ENCODE measurements at regions not wholly inside any gene's neighbourhood (a gene's known extent, or its start where the extent isn't known, plus 50 kb on each side); places are given as distances from the start of the nearest gene placed in this dataset.

- no peak overlapping the region for H3K27ac ChIP-seq (ENCODE audit: low read depth, low read length, poor library complexity, severe bottlenecking)
- H3K36me3 ChIP-seq (ENCODE audit: insufficient read depth, low read length, poor library complexity, severe bottlenecking): no peaks in the 10 kb centered on the region
- no peaks in the 10 kb centered on the region for H3K27me3 ChIP-seq (replicated peaks; ENCODE audit: insufficient read depth, low read depth, low read length, poor library complexity)
- no peak for DNase-seq (ENCODE audit: low spot score)
- intact Hi-C loops (cut with micrococcal nuclease; ENCODE audit: unreplicated experiment): no loop called here
- no peaks in the 10 kb centered on the region for H3K4me1 ChIP-seq (ENCODE audit: insufficient read depth, low read length, poor library complexity, severe bottlenecking)
- H3K9me3 ChIP-seq (ENCODE audit: low read depth, low read length, poor library complexity, severe bottlenecking): peaks cover 4% of the 10 kb centered on the region
- CTCF ChIA-PET: no interaction called here
- H3K4me3 ChIP-seq (ENCODE audit: low read depth, low read length, poor library complexity, severe bottlenecking): no peak overlapping the region
- TF ChIP-seq, protein P1, sequence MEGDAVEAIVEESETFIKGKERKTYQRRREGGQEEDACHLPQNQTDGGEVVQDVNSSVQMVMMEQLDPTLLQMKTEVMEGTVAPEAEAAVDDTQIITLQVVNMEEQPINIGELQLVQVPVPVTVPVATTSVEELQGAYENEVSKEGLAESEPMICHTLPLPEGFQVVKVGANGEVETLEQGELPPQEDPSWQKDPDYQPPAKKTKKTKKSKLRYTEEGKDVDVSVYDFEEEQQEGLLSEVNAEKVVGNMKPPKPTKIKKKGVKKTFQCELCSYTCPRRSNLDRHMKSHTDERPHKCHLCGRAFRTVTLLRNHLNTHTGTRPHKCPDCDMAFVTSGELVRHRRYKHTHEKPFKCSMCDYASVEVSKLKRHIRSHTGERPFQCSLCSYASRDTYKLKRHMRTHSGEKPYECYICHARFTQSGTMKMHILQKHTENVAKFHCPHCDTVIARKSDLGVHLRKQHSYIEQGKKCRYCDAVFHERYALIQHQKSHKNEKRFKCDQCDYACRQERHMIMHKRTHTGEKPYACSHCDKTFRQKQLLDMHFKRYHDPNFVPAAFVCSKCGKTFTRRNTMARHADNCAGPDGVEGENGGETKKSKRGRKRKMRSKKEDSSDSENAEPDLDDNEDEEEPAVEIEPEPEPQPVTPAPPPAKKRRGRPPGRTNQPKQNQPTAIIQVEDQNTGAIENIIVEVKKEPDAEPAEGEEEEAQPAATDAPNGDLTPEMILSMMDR (conservative IDR thresholded peaks at IDR 0.05; ENCODE audit: low read depth, low read length): no peak
- TF ChIP-seq EZH2 (IDR thresholded peaks at IDR 0.05; ENCODE audit: borderline replicate concordance, low read depth, low read length, poor library complexity, severe bottlenecking): no peak
- POLR2A ChIA-PET (ENCODE audit: low non-redundant PET): no interaction called here
- no TSS peak for BruUV-seq (replicated peaks)
Observed at GRCh38 chr11:25655636-25656035, 676.3 kb upstream of the ANO3 start.

- CTCF ChIA-PET: no interaction called here
Observed at GRCh38 chr11:25658916-25659315, 673.0 kb upstream of the ANO3 start.

GRCh38 chr11:25659706-25660105 is 672.2 kb upstream of the ANO3 start:
- no TSS peak for BruUV-seq (replicated peaks)
- no peak for DNase-seq (ENCODE audit: low spot score)
- intact Hi-C loops (cut with micrococcal nuclease; ENCODE audit: unreplicated experiment): no loop called here
- Histone ChIP-seq H3K9me3 (ENCODE audit: low read depth, low read length, poor library complexity, severe bottlenecking) (peaks cover 4% of the 10 kb centered on the region), H3K4me1 (ENCODE audit: insufficient read depth, low read length, poor library complexity, severe bottlenecking) (no peaks in the 10 kb centered on the region), H3K27ac (ENCODE audit: low read depth, low read length, poor library complexity, severe bottlenecking) (no peak overlapping the region), H3K27me3 (replicated peaks; ENCODE audit: insufficient read depth, low read depth, low read length, poor library complexity) (no peaks in the 10 kb centered on the region), H3K4me3 (ENCODE audit: low read depth, low read length, poor library complexity, severe bottlenecking) (no peak overlapping the region), H3K36me3 (ENCODE audit: insufficient read depth, low read length, poor library complexity, severe bottlenecking) (no peaks in the 10 kb centered on the region)
- TF ChIP-seq, protein P1 (conservative IDR thresholded peaks at IDR 0.05; ENCODE audit: low read depth, low read length): no peak
- TF ChIP-seq EZH2 (IDR thresholded peaks at IDR 0.05; ENCODE audit: borderline replicate concordance, low read depth, low read length, poor library complexity, severe bottlenecking): no peak
- ChIA-PET POLR2A (ENCODE audit: low non-redundant PET) (no interaction called here), CTCF (no interaction called here)

More at GRCh38 chr11:25658916-25659315, 673.0 kb upstream of the ANO3 start:
- intact Hi-C loops (cut with micrococcal nuclease; ENCODE audit: unreplicated experiment): no loop called here
- Histone ChIP-seq H3K27ac (ENCODE audit: low read depth, low read length, poor library complexity, severe bottlenecking) (no peak overlapping the region), H3K36me3 (ENCODE audit: insufficient read depth, low read length, poor library complexity, severe bottlenecking) (no peaks in the 10 kb centered on the region), H3K27me3 (replicated peaks; ENCODE audit: insufficient read depth, low read depth, low read length, poor library complexity) (no peaks in the 10 kb centered on the region), H3K4me1 (ENCODE audit: insufficient read depth, low read length, poor library complexity, severe bottlenecking) (no peaks in the 10 kb centered on the region), H3K9me3 (ENCODE audit: low read depth, low read length, poor library complexity, severe bottlenecking) (peaks cover 4% of the 10 kb centered on the region), H3K4me3 (ENCODE audit: low read depth, low read length, poor library complexity, severe bottlenecking) (no peak overlapping the region)
- TF ChIP-seq, protein P1 (conservative IDR thresholded peaks at IDR 0.05; ENCODE audit: low read depth, low read length): no peak
- POLR2A ChIA-PET (ENCODE audit: low non-redundant PET): no interaction called here
- no TSS peak for BruUV-seq (replicated peaks)
- DNase-seq (ENCODE audit: low spot score): no peak
